GM12873 (cell line): ENCODE measurements at regions not wholly inside any gene's neighbourhood (a gene's known extent, or its start where the extent isn't known, plus 50 kb on each side); places are given as distances from the start of the nearest gene placed in this dataset.

Experiments
- TF ChIP-seq, protein P1 (sequence below): IDR thresholded peaks from 2 replicates; pipeline ENCODE4 v1.5.1; 2012; ENCODE audit warnings: low read depth, mild to moderate bottlenecking, moderate library complexity, low read length, control low read depth; ENCODE audit not compliant: insufficient read depth; ENCODE audit errors: missing control alignments

DNA sequence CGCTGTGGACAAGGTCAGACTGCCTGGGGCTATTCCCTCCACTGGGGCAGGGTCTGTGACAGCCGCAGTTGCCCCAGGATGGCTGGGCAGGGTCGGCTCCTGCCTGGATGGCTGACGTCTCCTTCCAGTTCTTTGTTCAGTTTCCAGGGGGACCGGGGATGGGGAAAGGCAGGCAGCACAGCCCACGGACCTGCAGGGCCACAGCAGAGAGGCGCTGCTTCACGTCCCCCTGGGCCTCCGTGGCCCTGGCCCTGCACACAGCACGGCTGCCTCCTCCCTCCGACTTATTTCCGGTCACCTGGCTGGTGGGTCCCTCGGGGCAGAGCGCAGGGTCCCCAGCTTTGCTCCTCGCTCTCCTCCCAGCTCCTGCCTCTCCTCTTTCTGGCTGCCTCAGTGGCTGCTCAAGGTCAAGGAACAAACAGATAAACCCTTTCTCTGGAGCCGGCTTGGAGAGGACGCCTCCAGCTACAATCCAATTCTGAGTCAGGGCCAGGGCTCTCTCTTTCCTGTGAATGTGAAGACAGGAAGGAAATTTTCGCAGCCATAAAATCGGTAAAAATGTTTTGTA is 169.7 kb downstream of the C9orf50 start:
- TF ChIP-seq, protein P1, sequence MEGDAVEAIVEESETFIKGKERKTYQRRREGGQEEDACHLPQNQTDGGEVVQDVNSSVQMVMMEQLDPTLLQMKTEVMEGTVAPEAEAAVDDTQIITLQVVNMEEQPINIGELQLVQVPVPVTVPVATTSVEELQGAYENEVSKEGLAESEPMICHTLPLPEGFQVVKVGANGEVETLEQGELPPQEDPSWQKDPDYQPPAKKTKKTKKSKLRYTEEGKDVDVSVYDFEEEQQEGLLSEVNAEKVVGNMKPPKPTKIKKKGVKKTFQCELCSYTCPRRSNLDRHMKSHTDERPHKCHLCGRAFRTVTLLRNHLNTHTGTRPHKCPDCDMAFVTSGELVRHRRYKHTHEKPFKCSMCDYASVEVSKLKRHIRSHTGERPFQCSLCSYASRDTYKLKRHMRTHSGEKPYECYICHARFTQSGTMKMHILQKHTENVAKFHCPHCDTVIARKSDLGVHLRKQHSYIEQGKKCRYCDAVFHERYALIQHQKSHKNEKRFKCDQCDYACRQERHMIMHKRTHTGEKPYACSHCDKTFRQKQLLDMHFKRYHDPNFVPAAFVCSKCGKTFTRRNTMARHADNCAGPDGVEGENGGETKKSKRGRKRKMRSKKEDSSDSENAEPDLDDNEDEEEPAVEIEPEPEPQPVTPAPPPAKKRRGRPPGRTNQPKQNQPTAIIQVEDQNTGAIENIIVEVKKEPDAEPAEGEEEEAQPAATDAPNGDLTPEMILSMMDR = no peak

DNA sequence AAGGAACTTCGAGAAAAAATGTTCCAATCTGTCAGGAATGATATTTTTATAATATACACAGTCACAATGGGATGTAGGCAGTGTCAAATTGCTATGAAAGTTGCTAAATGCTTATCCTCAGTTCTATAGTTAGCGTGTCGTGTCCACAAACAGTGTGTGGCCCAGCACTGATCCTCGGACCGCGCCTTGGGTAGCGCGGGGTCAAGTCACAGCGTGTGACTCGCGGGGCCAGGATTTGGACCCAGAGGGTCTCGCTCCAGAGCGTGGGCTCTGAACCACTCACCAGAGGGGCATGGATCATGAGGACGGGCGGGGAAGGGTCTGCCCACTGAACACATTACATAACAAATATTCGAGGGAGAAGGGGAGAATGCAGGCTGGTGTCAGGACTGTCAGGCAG is 171.8 kb downstream of the C9orf50 start:
- TF ChIP-seq, protein P1 = no peak

DNA sequence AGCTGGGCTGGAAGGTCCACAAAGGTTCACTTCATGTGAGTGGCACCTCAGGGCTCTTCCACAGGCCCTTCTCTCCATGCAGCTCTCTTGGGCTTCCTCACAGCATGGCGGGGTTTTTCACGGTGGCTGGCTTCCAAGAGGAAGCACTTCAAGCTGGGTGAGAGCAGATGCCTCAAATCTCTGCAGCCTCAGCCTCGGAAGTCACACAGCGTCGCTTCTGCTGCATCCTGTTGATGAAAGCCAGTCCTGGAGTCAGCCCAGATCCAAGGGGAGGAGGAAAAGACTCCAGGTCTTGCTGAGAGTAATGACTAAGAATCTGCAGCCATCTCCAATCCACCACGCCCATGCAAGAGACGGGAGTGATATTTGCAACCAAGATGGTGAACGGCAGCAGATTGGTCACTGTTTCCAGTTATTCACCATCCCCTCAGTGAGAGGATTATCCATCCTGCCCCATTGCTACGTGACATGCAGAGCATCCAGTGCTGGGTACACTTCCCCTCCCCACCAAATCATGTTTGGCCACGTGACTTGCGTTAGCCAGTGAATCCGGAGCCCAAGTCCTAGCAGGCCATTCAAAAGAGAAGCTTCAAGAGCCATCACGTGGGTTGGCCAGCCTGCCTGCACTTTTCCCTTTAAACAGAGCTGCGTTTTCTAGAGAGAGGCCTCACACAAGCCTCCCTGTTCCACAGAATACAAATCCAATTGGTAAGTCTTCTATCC is 173.9 kb downstream of the C9orf50 start:
- TF ChIP-seq, protein P1 = no peak

DNA sequence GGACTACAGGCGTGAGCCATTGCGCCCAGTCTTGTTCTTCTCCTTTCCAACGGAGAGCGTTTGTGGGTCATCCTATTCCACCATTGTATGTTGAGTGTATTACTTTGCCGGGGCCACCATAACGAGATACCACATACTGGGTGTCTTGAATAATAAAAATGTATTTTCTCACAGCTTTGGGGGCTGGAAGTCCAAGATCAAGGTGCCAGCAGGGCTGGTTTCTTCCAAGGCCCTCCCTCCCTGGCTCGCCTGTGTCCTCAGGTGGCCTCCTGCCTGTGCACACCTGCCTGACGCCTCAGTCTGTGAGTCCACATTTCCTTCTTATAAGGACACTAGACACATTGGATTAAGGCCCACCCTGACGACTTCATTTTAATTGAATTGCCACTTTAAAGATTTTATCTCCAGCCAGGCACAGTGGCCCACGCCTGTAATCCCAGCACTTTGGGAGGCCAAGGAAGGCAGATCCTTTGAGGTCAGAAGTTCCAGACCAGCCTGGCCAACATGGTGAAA is 175.1 kb downstream of the C9orf50 start:
- TF ChIP-seq, protein P1 = no peak

DNA sequence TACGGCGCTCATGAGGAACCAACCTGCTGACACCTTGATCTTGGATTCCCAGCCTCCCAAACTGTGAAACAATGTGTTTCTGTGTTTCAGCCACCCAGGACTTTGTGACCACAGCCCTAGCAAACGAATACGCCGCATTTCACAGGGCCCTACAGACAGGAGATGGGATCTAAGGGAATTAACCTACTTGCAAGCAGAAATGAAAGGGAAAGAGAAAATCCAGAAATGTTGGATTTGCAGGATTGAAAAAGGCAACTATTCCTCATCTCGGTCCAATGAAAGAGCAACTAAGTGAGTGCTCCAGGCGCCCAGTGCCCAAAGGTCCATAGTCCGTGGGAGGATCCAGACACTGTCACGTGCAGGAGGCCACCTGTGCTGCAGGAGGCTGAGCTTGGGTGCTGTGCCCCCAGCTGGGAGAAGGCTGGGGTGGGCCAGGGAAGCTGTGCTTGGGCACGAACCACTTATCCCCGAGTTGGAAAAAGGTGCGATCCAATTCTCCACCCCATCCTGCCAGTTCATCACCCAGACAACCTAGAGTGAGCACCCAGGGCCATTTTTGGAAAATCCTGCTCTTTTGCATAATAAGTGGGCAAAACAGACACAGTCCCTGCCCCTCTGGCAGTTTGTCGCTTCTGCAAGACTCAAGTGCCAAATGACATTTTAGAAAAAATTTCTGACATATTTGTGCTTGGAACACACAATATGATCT is 177.9 kb downstream of the C9orf50 start:
- TF ChIP-seq, protein P1 = no peak

DNA sequence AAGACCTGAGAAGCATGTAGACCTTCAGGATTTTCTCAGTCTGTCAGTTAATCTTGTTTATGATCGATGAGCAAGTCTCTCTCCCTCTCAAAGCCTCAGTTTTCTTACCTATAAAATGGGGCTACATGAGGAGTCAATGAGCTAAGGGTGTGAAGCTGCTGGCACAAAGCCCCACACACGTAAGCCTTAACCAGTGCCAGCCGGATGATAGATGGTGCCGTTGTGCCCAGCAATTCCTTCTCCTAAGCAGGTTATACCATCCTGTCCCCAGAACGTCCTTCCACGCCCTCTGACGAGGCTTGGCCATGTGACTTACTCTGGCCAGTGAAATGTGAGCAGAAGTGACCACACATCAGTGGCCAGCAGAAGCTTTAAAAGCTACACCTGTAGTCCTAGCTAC is 179.0 kb downstream of the C9orf50 start:
- TF ChIP-seq, protein P1 = no peak
